Osteoblast (primary cell): ENCODE measurements at regions not wholly inside any gene's neighbourhood (a gene's known extent, or its start where the extent isn't known, plus 50 kb on each side); places are given as distances from the start of the nearest gene placed in this dataset.
A peak's percentile ranks its signal among the peaks of the same experiment; 100 is the strongest.
"Not testable (repeated sequence)": the region's sequence is repeated elsewhere in the genome, so short reads cannot be mapped to it uniquely, and the experiment has no call there.

Experiments
- DNase-seq: peaks from one replicate; pipeline ENCODE4 v3.0.0; 2011; ENCODE audit warnings: low spot score, mixed read lengths; ENCODE audit not compliant: insufficient read length; ENCODE audit errors: missing footprints
- H2AFZ ChIP-seq: 2 replicates; pipeline ENCODE4 v1.6.0; 2011; ENCODE audit warnings: mild to moderate bottlenecking, low read length
- H3K27ac ChIP-seq: 2 replicates; pipeline ENCODE4 v1.5.1; 2011; ENCODE audit warnings: mild to moderate bottlenecking, low read depth, low read length, moderate library complexity
- H3K27me3 ChIP-seq: 2 replicates; pipeline ENCODE4 v1.6.0; 2012; ENCODE audit warnings: mild to moderate bottlenecking, control low read depth, inconsistent platforms, low read length, moderate library complexity; ENCODE audit not compliant: insufficient read depth
- H3K36me3 ChIP-seq: 2 replicates; pipeline ENCODE4 v1.5.1; 2011; ENCODE audit warnings: mild to moderate bottlenecking, low read length, control low read depth, moderate library complexity; ENCODE audit not compliant: insufficient read depth
- H3K4me1 ChIP-seq: 2 replicates; pipeline ENCODE4 v1.5.1; 2011; ENCODE audit warnings: mild to moderate bottlenecking, low read length, control low read depth, moderate library complexity; ENCODE audit not compliant: insufficient read depth
- H3K4me2 ChIP-seq: 2 replicates; pipeline ENCODE4 v1.6.0; 2011; ENCODE audit warnings: mild to moderate bottlenecking, low read length; ENCODE audit not compliant: insufficient read depth
- H3K4me3 ChIP-seq: fragments of 200-600 bp; sonication (generic); 3 replicates; pipeline ENCODE4 v1.5.1; 2012; ENCODE audit warnings: mild to moderate bottlenecking, low read length, inconsistent platforms; ENCODE audit not compliant: insufficient read depth
- H3K79me2 ChIP-seq: 2 replicates; pipeline ENCODE4 v1.6.0; 2012; ENCODE audit warnings: mild to moderate bottlenecking, low read length, control low read depth, inconsistent platforms; ENCODE audit not compliant: insufficient read depth
- H3K9me3 ChIP-seq: 2 replicates; pipeline ENCODE4 v1.5.1; 2011; ENCODE audit warnings: low read depth, low read length, control low read depth
- H4K20me1 ChIP-seq: 2 replicates; pipeline ENCODE4 v1.6.0; 2012; ENCODE audit warnings: mild to moderate bottlenecking, low read length, control low read depth; ENCODE audit not compliant: insufficient read depth
- TF ChIP-seq, protein P1 (sequence below): IDR thresholded peaks from 2 replicates; pipeline ENCODE4 v1.5.1; 2011; ENCODE audit warnings: mild to moderate bottlenecking, low read depth, low read length, moderate library complexity; ENCODE audit errors: extremely low read depth

- H2AFZ ChIP-seq: no peak overlapping the region
- TF ChIP-seq, protein P1, sequence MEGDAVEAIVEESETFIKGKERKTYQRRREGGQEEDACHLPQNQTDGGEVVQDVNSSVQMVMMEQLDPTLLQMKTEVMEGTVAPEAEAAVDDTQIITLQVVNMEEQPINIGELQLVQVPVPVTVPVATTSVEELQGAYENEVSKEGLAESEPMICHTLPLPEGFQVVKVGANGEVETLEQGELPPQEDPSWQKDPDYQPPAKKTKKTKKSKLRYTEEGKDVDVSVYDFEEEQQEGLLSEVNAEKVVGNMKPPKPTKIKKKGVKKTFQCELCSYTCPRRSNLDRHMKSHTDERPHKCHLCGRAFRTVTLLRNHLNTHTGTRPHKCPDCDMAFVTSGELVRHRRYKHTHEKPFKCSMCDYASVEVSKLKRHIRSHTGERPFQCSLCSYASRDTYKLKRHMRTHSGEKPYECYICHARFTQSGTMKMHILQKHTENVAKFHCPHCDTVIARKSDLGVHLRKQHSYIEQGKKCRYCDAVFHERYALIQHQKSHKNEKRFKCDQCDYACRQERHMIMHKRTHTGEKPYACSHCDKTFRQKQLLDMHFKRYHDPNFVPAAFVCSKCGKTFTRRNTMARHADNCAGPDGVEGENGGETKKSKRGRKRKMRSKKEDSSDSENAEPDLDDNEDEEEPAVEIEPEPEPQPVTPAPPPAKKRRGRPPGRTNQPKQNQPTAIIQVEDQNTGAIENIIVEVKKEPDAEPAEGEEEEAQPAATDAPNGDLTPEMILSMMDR: no peak
- no peak overlapping the region for H3K27ac ChIP-seq
- no peaks in the 10 kb centered on the region for H3K9me3 ChIP-seq
- H3K36me3 ChIP-seq: no peaks in the 10 kb centered on the region
- H3K27me3 ChIP-seq: peaks cover 3% of the 10 kb centered on the region
- H4K20me1 ChIP-seq: no peaks in the 10 kb centered on the region
- DNase-seq: peak; percentile 73
- no peaks in the 10 kb centered on the region for H3K79me2 ChIP-seq
- no peaks in the 10 kb centered on the region for H3K4me1 ChIP-seq
- no peak overlapping the region for H3K4me2 ChIP-seq
- no peak overlapping the region for H3K4me3 ChIP-seq
Measured at GRCh38 chr14:30355431-30355913, 203.5 kb upstream of the G2E3 start.

- DNase-seq: no peak
- Histone ChIP-seq H3K4me3 (no peak overlapping the region), H3K9me3 (no peaks in the 10 kb centered on the region), H3K79me2 (no peaks in the 10 kb centered on the region), H3K4me2 (no peak overlapping the region), H2AFZ (no peak overlapping the region), H3K36me3 (no peaks in the 10 kb centered on the region), H4K20me1 (no peaks in the 10 kb centered on the region), H3K27ac (no peak overlapping the region), H3K27me3 (peaks cover 3% of the 10 kb centered on the region), H3K4me1 (no peaks in the 10 kb centered on the region)
- TF ChIP-seq, protein P1: no peak
Measured at GRCh38 chr14:30356438-30357202, 202.3 kb upstream of the G2E3 start.

- Histone ChIP-seq H3K4me3 (no peak overlapping the region), H3K27me3 (peaks cover 3% of the 10 kb centered on the region), H3K4me1 (no peaks in the 10 kb centered on the region), H3K27ac (no peak overlapping the region), H3K79me2 (no peaks in the 10 kb centered on the region), H4K20me1 (no peaks in the 10 kb centered on the region), H3K9me3 (no peaks in the 10 kb centered on the region), H3K4me2 (no peak overlapping the region), H2AFZ (no peak overlapping the region), H3K36me3 (no peaks in the 10 kb centered on the region)
- TF ChIP-seq, protein P1: no peak
- DNase-seq: no peak
Measured at GRCh38 chr14:30357791-30358190, 201.2 kb upstream of the G2E3 start.

GRCh38 chr14:30362369-30363218 lies 196.4 kb upstream of the G2E3 start:
- no peak overlapping the region for H3K4me2 ChIP-seq
- H3K4me3 ChIP-seq: no peak overlapping the region
- no peaks in the 10 kb centered on the region for H3K9me3 ChIP-seq
- no peaks in the 10 kb centered on the region for H3K27me3 ChIP-seq
- peak overlapping the region; percentile 38 for H2AFZ ChIP-seq
- no peaks in the 10 kb centered on the region for H4K20me1 ChIP-seq
- TF ChIP-seq, protein P1: no peak
- no peak overlapping the region for H3K27ac ChIP-seq
- H3K36me3 ChIP-seq: no peaks in the 10 kb centered on the region
- DNase-seq: no peak
- no peaks in the 10 kb centered on the region for H3K4me1 ChIP-seq
- no peaks in the 10 kb centered on the region for H3K79me2 ChIP-seq

DNA sequence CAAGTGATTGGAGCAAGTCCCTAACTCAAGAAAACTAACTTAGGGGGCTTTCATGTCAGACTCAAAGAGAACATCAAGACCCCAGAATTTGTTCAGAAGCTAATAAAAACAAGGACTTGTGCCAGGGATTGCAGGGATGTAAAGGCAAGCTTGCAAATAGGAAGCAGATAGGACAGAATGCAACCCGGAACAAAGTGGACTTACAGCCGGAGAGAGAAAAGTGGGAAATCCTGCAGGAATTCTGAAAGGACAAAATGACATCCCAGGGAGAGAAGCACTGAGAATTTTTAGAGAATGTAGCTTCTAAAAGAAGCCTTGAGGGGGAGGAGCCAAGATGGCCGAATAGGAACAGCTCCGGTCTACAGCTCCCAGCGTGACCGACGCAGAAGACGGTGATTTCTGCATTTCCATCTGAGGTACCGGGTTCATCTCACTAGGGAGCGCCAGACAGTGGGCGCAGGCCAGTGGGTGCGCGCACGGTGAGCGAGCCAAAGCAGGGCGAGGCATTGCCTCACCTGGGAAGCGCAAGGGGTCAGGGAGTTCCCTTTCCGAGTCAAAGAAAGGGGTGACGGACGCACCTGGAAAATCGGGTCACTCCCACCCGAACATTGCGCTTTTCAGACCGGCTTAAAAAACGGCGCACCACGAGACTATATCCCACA lies 195.6 kb upstream of the G2E3 start:
- not testable (repeated sequence) for H3K27ac ChIP-seq, H2AFZ ChIP-seq, H3K9me3 ChIP-seq, DNase-seq, H3K4me2 ChIP-seq, H3K4me1 ChIP-seq, H3K36me3 ChIP-seq, H4K20me1 ChIP-seq, H3K27me3 ChIP-seq, H3K4me3 ChIP-seq, H3K79me2 ChIP-seq
